Gastrocnemius medialis (tissue), 4 donors: ENCODE measurements at regions not wholly inside any gene's neighbourhood (a gene's known extent, or its start where the extent isn't known, plus 50 kb on each side); places are given as distances from the start of the nearest gene placed in this dataset.

Source experiments
- ATAC-seq, 2 donors: fragments of 150-250 bp; one replicate each; pipeline ENCODE4 v1.9.1; 2016
- DNase-seq, 2 donors: peaks; one replicate each; pipeline ENCODE4 v3.0.0-alpha.2; 2019
- H3K27ac ChIP-seq, 4 donors: fragments of 200-600 bp; sonication (generic); 1 replicate in 1 of 4; 2 replicates in 3 of 4; pipeline ENCODE4 v1.5.1; 2016 to 2018; ENCODE audit warnings: mild to moderate bottlenecking in 2 of 4, moderate library complexity in 1 of 4
- H3K27me3 ChIP-seq, 3 donors: fragments of 200-600 bp; sonication (generic) in 2 of 3; 1 replicate in 1 of 3; 2 replicates in 2 of 3; pipeline versions ENCODE4 v1.5.1 to v1.6.0; 2016 to 2019; ENCODE audit warnings: mild to moderate bottlenecking in 1 of 3, moderate library complexity in 1 of 3
- H3K36me3 ChIP-seq, 2 donors: fragments of 200-600 bp; sonication (generic) in 1 of 2; one replicate each; pipeline ENCODE4 v1.5.1; 2017 to 2018
- H3K4me1 ChIP-seq, 2 donors: fragments of 200-600 bp; sonication (generic) in 1 of 2; one replicate each; pipeline ENCODE4 v1.5.1; 2016 to 2017; ENCODE audit warnings: mild to moderate bottlenecking in 2 of 2
- H3K4me3 ChIP-seq, 4 donors: fragments of 200-600 bp; sonication (generic) in 3 of 4; 1 replicate in 1 of 4; 2 replicates in 3 of 4; pipeline ENCODE4 v1.5.1; 2016 to 2019; ENCODE audit warnings: mild to moderate bottlenecking in 2 of 4
- H3K9me3 ChIP-seq, 3 donors: fragments of 200-600 bp; sonication (generic) in 2 of 3; 1 replicate in 1 of 3; 2 replicates in 2 of 3; pipeline ENCODE4 v1.5.1; 2016 to 2019
- POLR2A ChIP-seq, 2 donors: fragments of 450-650 bp; IDR thresholded peaks; one replicate each; pipeline ENCODE4 v1.6.1; 2017; ENCODE audit warnings: antibody characterized with exemption in 2 of 2, mild to moderate bottlenecking in 2 of 2, moderate library complexity in 2 of 2
- in situ Hi-C, 4 donors: fragments of 200-750 bp; cut with MboI; loops; one replicate each; pipeline versions ENCODE4 v1.15.0 to v1.8.0; 2017; ENCODE audit warnings: low sequenced_read_pairs in 4 of 4
- intact Hi-C: fragments of 100-400 bp; cut with DNase I; formaldehyde crosslinking; loops from one replicate; pipeline ENCODE4 v1.15.1; 2023; ENCODE audit warnings: low total_unique reads
- TF ChIP-seq, protein P1 (sequence below), 5 experiments: fragments of 450-650 bp in 3 of 5; fragments of 200-600 bp in 2 of 5; sonication (generic) in 2 of 5; IDR thresholded peaks in 4 of 5; conservative IDR thresholded peaks in 1 of 5; 1 replicate in 4 of 5; 2 replicates in 1 of 5; pipeline ENCODE4 v1.5.1; 2016 to 2019; ENCODE audit warnings: antibody characterized with exemption in 5 of 5, mild to moderate bottlenecking in 3 of 5, moderate library complexity in 3 of 5

DNA sequence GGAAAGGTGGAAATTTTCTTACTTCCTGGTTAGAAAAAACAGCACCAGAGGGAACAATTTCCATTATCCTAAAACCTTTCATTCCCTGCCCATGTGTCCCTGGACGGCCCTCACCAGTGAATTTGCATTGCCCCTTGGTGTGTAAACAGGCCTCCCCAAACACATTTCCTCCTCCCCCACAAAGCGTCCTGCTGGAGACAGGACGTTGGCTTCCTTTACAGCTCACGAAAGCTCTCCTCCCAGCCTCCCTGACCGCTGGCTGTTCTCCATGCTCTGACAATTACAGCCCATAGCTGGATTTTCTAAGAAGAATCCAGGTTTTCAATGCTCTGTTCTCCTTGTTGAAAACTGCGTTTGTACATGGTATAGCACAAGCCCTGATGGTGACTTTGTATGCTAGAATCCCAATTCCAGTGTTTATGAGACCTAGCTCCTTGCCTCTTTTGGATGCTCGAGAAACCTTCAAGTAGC lies 724.2 kb upstream of the CELF2 start:
- in situ Hi-C loops (no loop called here), intact Hi-C loops (no loop called here)
- no peak for TF ChIP-seq POLR2A (IDR thresholded peaks at IDR 0.05)
- TF ChIP-seq, protein P1, sequence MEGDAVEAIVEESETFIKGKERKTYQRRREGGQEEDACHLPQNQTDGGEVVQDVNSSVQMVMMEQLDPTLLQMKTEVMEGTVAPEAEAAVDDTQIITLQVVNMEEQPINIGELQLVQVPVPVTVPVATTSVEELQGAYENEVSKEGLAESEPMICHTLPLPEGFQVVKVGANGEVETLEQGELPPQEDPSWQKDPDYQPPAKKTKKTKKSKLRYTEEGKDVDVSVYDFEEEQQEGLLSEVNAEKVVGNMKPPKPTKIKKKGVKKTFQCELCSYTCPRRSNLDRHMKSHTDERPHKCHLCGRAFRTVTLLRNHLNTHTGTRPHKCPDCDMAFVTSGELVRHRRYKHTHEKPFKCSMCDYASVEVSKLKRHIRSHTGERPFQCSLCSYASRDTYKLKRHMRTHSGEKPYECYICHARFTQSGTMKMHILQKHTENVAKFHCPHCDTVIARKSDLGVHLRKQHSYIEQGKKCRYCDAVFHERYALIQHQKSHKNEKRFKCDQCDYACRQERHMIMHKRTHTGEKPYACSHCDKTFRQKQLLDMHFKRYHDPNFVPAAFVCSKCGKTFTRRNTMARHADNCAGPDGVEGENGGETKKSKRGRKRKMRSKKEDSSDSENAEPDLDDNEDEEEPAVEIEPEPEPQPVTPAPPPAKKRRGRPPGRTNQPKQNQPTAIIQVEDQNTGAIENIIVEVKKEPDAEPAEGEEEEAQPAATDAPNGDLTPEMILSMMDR (IDR thresholded peaks at IDR 0.05 in 4 of 5, conservative IDR thresholded peaks at IDR 0.05 in 1 of 5) = no peak
- ATAC-seq (no peak), DNase-seq (no peak)
- Histone ChIP-seq H3K9me3 (no peaks in the 10 kb centered on the region), H3K27ac (no peak overlapping the region), H3K4me3 (no peak overlapping the region), H3K4me1 (no peaks in the 10 kb centered on the region), H3K36me3 (no peaks in the 10 kb centered on the region), H3K27me3 (no peaks in the 10 kb centered on the region)

DNA sequence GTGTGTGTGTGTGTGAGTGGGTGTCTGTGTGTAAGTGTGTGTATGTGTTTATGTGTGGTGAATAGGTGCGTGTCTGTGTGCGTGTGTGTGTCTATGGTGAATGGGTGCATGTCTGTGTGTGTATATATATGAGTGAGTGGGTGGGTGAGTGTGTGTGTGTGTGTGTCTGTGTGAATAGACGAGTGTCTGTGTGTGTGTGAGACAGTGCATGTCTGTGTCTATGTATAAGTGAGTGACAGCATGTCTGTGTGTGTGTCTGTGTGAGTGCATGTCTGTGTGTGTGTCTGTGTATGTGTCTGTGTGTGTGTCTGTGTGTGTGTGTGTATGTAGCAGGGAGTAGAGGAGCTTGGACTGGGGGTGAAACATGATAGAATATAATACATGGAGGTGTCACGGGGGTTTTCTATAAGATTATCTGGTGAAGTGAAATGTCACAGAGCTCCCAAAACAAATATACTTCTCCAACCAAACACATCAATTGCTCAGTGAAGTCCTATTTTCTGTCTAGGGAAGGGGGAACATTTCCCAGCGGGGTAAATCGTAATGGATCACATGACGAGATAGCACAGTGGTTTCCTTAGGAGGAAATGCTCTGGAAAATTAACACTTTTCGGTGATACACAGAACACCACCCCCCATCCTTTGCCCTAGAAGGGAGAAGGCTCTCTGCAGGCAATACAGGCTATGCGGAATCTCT lies 723.3 kb upstream of the CELF2 start:
- H3K27ac ChIP-seq = no peak overlapping the region
- no peaks in the 10 kb centered on the region for H3K9me3 ChIP-seq
- ATAC-seq = no peak
- no peak for DNase-seq
- intact Hi-C loops (no loop called here), in situ Hi-C loops (no loop called here)
- H3K36me3 ChIP-seq = no peaks in the 10 kb centered on the region
- no peak for TF ChIP-seq POLR2A (IDR thresholded peaks at IDR 0.05)
- TF ChIP-seq, protein P1 (IDR thresholded peaks at IDR 0.05 in 4 of 5, conservative IDR thresholded peaks at IDR 0.05 in 1 of 5) = no peak
- H3K4me3 ChIP-seq = no peak overlapping the region
- H3K4me1 ChIP-seq = no peaks in the 10 kb centered on the region
- H3K27me3 ChIP-seq = no peaks in the 10 kb centered on the region

DNA sequence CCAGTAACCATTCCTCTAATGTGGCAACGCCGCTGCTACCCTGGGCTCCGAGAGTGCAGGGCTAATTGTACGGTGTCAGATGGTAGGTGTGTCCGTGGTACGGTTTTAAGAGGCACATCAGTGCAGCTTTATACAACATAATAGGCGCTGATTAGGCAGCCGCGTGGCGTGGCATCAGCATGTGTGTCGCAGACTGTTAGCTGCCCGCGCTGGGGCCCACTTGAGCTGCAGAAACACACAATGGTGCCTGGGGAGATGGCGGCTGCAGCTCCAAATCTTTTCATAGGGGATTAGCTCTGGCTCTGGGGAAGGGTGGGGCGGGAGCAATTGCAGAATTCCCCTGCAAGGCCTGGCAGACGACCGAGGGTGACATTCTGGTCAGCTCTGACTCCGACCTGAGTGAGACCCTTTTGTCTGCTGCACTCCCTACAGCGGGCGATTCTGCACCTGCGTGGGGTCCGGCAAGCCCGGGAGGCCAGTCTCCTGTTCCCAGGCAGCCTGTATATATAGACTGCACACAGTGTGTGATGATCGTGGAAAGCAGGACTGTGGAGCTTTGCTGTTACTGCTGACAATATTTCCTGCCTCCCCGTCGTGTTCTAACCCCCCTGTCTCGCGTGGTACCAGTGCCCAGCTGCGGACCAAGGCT lies 722.7 kb upstream of the CELF2 start:
- Histone ChIP-seq H3K27me3 (no peaks in the 10 kb centered on the region), H3K9me3 (no peaks in the 10 kb centered on the region), H3K4me3 (no peak overlapping the region), H3K4me1 (no peaks in the 10 kb centered on the region), H3K36me3 (no peaks in the 10 kb centered on the region), H3K27ac (no peak overlapping the region)
- ATAC-seq = no peak
- DNase-seq = no peak
- intact Hi-C loops (no loop called here), in situ Hi-C loops (no loop called here)
- TF ChIP-seq, protein P1 (IDR thresholded peaks at IDR 0.05 in 4 of 5, conservative IDR thresholded peaks at IDR 0.05 in 1 of 5) = no peak

DNA sequence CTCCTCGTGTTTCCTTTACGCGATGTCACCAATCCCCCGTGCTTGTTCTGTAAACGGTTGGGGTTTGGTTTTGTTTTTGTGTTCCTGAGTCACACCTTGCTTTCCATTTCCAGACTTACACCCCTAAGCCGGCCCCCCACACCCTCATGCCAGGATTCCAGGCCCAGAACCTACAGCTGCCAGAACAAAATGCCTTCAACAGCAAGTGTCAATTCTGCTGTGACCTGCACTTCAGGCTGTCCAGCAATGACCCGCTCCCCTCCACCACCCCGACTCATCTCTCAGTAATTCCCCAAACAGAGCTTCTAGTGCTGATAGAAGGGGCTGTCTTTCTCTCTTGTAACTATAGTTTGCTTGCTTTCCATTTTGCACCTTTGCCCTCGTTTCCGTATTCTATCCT lies 722.1 kb upstream of the CELF2 start:
- in situ Hi-C loops (no loop called here), intact Hi-C loops (no loop called here)
- H3K27me3 ChIP-seq = no peaks in the 10 kb centered on the region
- H3K4me3 ChIP-seq = no peak overlapping the region
- no peak for TF ChIP-seq POLR2A (IDR thresholded peaks at IDR 0.05)
- TF ChIP-seq, protein P1 (IDR thresholded peaks at IDR 0.05 in 4 of 5, conservative IDR thresholded peaks at IDR 0.05 in 1 of 5) = no peak
- H3K4me1 ChIP-seq = no peaks in the 10 kb centered on the region
- H3K36me3 ChIP-seq = no peaks in the 10 kb centered on the region
- no peak for ATAC-seq
- H3K9me3 ChIP-seq = no peaks in the 10 kb centered on the region
- no peak for DNase-seq
- H3K27ac ChIP-seq = no peak overlapping the region
